Right renal cortex interstitium (tissue), 3 donors: ENCODE measurements at regions not wholly inside any gene's neighbourhood (a gene's known extent, or its start where the extent isn't known, plus 50 kb on each side); places are given as distances from the start of the nearest gene placed in this dataset.

Experiments used
- DNase-seq, 3 donors: peaks; one replicate each; pipeline ENCODE4 v3.0.0-alpha.2; 2013; ENCODE audit warnings: low read depth in 3 of 3, low spot score in 2 of 3

DNA sequence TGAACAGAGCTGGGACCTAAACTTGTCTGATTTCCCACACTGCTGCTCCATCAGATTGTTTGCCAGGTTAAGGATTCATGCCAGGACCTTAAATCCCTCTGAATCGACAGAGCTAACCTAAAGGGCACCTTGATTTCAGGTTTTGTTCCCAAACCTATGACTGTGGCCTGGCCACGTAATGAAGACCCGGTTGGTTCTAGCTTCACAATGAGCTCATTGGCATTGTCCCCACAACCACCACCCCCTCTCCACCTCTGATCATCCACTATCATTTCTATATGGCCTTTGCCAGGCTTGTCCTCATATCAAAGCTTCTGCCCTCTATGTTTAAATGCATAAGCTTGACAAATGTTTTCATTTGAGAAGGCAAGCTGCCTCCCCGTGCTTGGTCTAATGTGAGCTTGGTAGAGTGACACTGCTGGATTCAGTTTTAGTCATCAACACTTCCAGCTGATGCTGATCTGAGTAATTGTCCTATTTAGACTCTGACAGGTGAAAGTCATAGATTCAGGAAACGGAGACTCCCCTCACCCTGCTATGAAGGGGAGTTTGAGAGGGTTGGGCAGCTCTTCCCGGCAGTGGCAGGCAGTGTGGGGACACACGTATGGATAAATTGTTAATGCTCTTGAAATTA is 407.1 kb upstream of the CFAP20DC start:
- DNase-seq: no peak

GRCh38 chr3:59451800-59452746 is 402.2 kb upstream of the CFAP20DC start:
- no peak for DNase-seq

DNA sequence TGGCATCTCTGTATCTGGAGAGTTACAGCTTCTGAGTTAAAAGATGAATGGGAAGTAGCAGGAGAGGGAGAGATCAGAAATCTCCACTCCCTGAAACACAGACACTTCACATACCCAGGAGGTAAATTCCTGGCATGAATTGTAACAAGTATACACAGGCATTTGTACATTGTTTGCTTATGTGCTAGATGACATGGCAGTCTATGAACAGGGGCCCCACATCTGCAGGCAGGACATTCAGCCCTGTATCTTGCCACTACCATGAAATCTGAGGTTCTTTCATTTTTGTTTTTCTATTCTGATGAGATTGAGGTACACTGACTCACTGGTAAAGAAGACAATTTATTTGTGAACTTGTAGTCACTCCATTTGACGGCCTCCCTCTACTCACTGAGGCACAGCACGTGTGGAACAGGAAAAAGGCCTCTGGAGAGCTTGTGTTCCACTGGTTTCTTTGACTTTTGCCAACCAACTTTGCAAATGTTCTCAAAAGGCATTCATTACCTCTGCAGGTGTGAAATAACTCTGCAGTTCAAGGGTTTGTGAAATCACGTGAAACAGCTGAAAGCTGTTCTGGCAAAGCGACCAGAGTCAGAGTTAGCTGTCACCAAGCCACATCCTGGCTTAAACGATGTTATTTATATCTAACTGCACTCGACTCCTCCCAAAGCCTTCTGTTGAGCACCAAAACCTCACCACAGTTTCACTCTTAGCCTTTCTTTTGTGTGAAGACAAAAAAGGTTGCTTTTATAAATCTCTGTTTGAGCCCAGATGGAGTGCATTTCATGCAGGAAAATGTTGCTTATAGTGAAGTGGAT is 401.3 kb upstream of the CFAP20DC start:
- no peak for DNase-seq

DNA sequence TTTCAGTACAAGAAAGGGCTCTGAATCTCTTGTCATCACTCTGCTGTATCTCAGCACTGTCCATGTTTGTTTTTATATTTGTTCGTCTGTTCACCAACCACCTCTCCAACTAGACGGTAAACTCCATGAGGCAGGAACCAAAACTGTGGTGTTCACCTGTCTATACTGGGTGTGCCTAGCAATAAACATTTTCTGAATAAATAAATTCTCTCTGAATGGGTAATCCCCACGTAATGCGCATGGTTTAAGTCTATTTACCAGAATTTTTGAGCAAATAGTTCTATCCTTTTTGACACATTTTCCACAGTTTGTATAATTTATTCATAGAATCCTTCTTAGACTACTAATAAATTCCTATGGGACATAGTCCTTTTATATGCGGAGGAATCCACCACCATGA is 400.6 kb upstream of the CFAP20DC start:
- no peak for DNase-seq

- DNase-seq: no peak
Observed at GRCh38 chr3:59446775-59447465, 397.1 kb upstream of the CFAP20DC start.

DNA sequence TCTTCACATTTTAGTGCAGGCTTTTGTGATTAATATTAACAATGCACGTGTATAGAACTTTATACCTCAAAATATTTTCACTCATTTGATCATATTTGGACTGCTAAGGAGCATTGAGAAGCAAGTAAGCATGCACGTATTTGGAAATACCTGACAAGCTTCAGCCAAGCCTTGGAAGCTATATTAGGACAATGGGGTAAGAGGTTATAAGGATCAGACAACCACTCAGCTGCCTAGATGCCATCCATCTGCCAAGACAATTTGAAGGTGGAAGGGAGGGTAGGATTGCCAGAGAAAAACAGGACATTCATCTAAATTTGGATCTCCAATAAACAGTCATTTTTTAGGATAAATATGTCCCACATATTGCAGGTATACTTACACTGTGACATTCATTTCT is 394.9 kb upstream of the CFAP20DC start:
- no peak for DNase-seq

- no peak for DNase-seq
Observed at GRCh38 chr3:59444294-59444671, 394.5 kb upstream of the CFAP20DC start.

DNA sequence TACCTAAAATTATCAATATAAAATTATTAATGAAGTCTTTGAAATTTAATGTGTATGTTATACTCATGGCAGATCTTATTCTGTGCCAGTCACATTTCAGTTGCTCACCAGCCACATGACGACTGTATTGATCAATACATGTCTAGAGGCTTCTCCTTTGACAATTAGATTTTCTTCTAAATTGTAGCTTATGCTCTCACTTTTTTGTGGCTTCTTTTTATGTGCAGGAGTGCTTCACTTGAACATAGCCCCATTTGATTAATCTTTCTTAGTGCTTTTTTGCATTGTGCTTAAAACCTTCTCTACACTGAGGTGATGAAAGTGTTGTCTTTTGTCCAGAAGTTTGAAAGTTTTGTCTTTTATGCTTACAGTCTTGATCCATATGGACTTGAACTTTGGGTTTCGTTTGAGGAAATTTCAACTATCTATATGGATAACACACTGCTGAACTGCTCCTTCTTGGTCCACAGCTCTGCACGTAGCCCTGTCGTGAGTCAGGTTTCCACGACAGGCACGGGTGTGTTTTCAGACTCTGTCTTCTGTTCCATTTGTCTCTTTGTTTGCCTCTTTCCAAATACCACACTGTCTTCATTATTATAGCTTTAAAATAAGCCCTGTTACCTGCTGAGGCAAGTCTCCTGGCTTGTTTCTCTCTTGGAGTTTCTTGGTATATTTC is 393.9 kb upstream of the CFAP20DC start:
- DNase-seq: no peak

GRCh38 chr3:59442046-59442445 is 392.2 kb upstream of the CFAP20DC start:
- no peak for DNase-seq

- no peak for DNase-seq
Observed at GRCh38 chr3:59440285-59441028, 390.6 kb upstream of the CFAP20DC start.

DNA sequence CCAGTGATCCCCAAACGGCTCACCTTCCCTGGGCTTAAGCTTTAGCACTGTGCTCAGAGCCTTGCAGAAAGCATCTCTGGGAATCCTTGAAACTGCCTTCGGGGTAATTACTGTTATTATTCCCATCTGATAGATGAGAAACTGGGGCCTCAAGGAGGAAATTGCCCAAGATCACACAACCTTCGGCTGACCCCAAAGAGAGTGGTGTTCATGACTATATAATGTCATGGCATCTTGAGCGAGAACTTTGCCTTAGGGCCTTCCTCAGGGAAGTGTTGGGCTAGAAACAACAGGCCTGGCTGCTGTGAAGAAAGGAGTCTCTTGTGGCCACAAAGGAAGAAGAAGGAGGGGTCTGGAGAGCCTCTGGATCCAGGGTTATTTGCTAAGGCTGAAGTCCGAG is 388.7 kb upstream of the CFAP20DC start:
- no peak for DNase-seq

DNA sequence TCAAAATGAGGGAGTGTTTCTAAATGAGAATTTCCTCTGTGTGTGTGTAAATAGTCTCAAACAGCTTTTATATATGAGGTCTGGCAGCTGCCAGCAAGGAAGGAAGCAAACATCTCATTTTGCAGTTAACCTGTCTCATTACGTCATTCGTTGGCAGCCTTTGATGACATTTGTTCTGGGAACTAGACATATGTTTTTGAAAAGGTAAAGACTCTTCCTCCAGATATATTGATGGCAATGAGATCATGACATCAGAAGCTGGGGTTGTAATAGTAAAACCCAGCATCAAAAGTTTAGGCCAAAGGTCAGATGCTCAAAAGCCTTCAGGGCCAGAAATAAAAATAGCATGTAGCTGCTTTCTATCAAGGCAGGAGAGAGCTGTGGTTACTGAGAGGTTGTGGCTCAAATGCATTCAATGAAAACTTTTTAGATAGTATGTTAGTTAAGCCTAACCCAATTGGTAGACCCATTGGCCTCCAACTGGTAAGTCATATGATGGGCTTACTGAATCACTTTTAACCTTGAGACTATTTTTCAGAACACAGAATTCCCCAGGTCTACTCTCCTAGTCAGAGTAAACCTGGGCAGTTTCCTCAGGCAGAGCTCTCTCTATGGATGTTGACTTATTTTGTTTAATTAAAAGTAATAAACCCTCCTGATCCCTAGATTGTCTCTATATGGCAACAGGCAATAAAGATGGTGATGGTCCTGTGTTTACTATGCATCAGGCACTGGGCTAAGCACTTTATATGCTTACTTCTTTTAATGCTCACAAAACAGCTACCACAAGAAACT is 386.5 kb upstream of the CFAP20DC start:
- no peak for DNase-seq

DNA sequence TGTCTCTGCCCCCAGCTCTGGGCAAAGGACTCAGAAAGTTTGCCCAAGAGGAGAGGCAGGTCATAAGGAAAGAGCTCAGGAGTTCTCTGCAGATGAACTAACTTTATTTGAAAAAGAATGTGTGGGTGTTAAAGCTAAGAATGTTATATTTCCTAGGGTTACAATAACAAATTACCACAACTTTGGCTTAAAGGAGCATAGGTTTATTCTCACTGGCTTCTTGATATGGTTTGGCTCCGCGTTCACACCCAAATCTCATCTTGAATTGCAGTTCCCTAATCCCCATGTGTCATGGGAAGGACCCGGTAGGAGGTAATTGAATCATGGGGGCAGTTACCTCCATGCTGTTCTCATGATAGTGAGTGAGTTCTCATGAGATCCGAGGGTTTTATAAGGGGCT is 383.7 kb upstream of the CFAP20DC start:
- DNase-seq: no peak

- no peak for DNase-seq
Observed at GRCh38 chr3:59432665-59433064, 382.8 kb upstream of the CFAP20DC start.

DNA sequence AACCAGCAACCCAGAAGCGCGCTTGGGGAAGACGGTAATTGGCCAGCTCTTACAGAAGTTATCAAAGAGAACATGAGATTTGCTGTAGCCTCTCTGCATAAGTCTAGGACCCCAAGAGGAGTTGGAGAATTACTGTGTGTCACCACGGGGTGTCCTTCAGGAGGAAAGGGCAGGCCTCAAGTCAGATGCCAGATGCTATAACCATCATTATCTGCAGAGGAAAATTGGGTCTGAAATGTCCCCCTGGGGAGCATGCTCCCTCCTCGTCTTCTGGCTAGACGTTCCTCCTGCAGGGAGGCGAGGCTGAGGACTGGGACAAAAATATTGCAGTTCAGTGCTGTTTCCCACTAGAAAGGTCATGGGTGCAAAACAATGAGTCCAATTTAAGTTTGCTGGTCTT is 380.5 kb upstream of the CFAP20DC start:
- no peak for DNase-seq

DNA sequence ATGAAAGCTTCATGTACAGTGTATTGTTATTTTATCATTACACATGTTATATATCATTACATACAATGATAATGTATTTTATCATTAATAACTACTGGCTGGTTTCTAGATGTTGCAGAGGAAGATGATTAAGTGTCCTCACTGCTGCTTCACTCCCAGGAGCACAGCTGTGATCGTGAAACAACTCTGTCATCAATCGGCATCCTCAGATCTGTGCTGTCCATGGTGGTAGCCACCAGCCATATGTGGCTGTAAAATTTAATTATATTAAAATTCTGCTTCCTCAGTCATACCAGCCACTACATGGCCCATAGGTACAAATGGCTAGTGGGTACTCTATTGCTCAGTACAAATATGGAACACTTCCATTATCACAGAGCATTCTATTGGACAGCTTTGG is 379.4 kb upstream of the CFAP20DC start:
- no peak for DNase-seq

DNA sequence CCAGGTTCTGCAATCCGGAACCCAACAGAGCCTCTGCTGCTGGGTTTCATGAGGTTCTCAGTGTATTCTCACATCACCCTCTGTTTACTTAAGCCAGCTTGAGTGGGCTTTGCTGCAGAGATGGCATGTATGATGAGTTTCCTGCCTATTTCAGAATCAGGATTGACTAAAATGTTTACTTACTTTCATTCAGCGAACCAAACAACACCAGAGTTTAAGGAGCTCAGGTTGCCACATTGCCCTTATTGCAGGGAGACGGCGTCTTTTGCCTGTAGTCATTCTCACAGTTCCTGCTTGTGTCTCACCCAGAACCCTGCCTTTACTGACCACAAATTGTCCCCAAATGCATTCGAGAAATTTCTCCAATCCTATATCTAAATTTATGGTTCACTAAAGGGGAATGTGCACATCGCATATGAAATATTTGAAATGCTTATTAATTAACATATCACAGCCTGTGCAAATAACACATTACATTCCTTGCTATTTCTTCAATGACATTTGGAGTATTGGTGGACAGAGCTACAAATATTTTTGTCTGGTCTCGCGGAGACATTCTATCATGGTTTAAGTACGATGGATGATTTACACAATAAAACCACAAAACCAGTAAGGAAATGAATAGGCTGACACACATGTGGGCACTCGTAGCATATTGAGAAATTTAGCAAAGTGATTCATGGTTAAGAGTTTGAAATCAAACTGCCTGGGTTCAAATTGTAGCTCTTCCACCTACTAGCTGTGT is 377.2 kb upstream of the CFAP20DC start:
- DNase-seq: no peak

DNA sequence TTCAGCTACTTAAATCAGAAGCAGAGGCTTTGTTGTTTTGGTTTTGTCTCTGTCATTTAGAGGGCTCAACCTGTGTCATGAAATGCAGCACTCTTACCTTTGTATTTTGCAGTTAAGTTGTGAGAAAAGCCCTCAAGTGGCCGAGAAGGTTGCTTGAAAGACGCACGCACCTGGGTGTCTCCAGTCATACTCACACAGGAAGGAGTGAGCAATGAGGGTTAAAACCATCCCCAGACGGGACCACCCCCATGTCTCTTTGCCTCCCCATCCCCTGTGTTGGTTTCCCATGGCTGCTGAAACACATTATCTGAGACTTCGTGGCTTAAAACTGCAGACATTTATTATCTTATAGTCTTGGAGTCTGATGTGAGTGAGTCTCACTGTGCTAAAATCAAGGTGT is 376.1 kb upstream of the CFAP20DC start:
- DNase-seq: no peak
